Peyer's patch (tissue), 4 donors: ENCODE measurements at regions not wholly inside any gene's neighbourhood (a gene's known extent, or its start where the extent isn't known, plus 50 kb on each side); places are given as distances from the start of the nearest gene placed in this dataset.
"Not testable (repeated sequence)": the region's sequence is repeated elsewhere in the genome, so short reads cannot be mapped to it uniquely, and the experiment has no call there.

Experiments used
- DNase-seq, 3 donors: peaks; one replicate each; pipeline ENCODE4 v3.0.0-alpha.2; 2017 to 2019
- H3K27ac ChIP-seq, 4 donors: fragments of 200-600 bp; sonication (generic); one replicate each; pipeline ENCODE4 v1.5.1; 2016 to 2019
- H3K27me3 ChIP-seq, 2 donors: fragments of 200-600 bp; sonication (generic); one replicate each; pipeline ENCODE4 v1.5.1; 2019
- H3K36me3 ChIP-seq, 3 donors: fragments of 200-600 bp; sonication (generic); one replicate each; pipeline ENCODE4 v1.5.1; 2016 to 2019
- H3K4me1 ChIP-seq, 4 donors: fragments of 200-600 bp; sonication (generic); one replicate each; pipeline ENCODE4 v1.5.1; 2016 to 2019
- H3K4me3 ChIP-seq, 4 donors: fragments of 200-600 bp; sonication (generic); 1 replicate in 3 of 4; 2 replicates in 1 of 4; pipeline ENCODE4 v1.5.1; 2016 to 2019; ENCODE audit warnings: mild to moderate bottlenecking in 1 of 4
- H3K9me3 ChIP-seq, 4 donors: fragments of 200-600 bp; sonication (generic); one replicate each; pipeline ENCODE4 v1.5.1; 2016 to 2019; ENCODE audit warnings: mild to moderate bottlenecking in 1 of 4
- POLR2A ChIP-seq, 2 donors: fragments of 450-650 bp; IDR thresholded peaks; one replicate each; pipeline ENCODE4 v1.5.1; 2017; ENCODE audit warnings: antibody characterized with exemption in 2 of 2, mild to moderate bottlenecking in 2 of 2, moderate library complexity in 2 of 2
- TF ChIP-seq, protein P1 (sequence below), 6 experiments: fragments of 450-650 bp in 4 of 6; fragments of 200-600 bp in 2 of 6; sonication (generic) in 1 of 6; IDR thresholded peaks; one replicate each; pipeline ENCODE4 v1.5.1; 2017 to 2019; ENCODE audit warnings: antibody characterized with exemption in 6 of 6, mild to moderate bottlenecking in 3 of 6, moderate library complexity in 1 of 6

GRCh38 chr7:142522735-142523134, 226.5 kb upstream of the PRSS1 start:
- H3K27ac ChIP-seq, result no peak overlapping the region
- H3K36me3 ChIP-seq, result no peaks in the 10 kb centered on the region
- DNase-seq, result no peak
- H3K9me3 ChIP-seq, result no peaks in the 10 kb centered on the region
- TF ChIP-seq, protein P1, sequence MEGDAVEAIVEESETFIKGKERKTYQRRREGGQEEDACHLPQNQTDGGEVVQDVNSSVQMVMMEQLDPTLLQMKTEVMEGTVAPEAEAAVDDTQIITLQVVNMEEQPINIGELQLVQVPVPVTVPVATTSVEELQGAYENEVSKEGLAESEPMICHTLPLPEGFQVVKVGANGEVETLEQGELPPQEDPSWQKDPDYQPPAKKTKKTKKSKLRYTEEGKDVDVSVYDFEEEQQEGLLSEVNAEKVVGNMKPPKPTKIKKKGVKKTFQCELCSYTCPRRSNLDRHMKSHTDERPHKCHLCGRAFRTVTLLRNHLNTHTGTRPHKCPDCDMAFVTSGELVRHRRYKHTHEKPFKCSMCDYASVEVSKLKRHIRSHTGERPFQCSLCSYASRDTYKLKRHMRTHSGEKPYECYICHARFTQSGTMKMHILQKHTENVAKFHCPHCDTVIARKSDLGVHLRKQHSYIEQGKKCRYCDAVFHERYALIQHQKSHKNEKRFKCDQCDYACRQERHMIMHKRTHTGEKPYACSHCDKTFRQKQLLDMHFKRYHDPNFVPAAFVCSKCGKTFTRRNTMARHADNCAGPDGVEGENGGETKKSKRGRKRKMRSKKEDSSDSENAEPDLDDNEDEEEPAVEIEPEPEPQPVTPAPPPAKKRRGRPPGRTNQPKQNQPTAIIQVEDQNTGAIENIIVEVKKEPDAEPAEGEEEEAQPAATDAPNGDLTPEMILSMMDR (IDR thresholded peaks at IDR 0.05), result no peak
- TF ChIP-seq POLR2A (IDR thresholded peaks at IDR 0.05), result no peak
- H3K27me3 ChIP-seq, result no peaks in the 10 kb centered on the region
- H3K4me3 ChIP-seq, result no peak overlapping the region
- H3K4me1 ChIP-seq, result peaks cover 0 to 11% (median 2%) of the 10 kb centered on the region in 4 donors

GRCh38 chr7:142520885-142521284, 228.4 kb upstream of the PRSS1 start:
- DNase-seq, H3K9me3 ChIP-seq, H3K4me3 ChIP-seq, H3K36me3 ChIP-seq, H3K27me3 ChIP-seq: not testable (repeated sequence)
- Histone ChIP-seq H3K4me1 (peaks cover 0 to 11% (median 2%) of the 10 kb centered on the region in 4 donors), H3K27ac (peak overlapping the region in 1 of 4 donors; percentile 80)
- TF ChIP-seq, protein P1 (IDR thresholded peaks at IDR 0.05), result peak in 2 of 6 experiments; percentile 21 to 24

GRCh38 chr7:142520455-142520854, 228.8 kb upstream of the PRSS1 start:
- DNase-seq, result peak in 1 of 3 donors; percentile 64
- not testable (repeated sequence) for H3K4me3 ChIP-seq, H3K9me3 ChIP-seq, H3K36me3 ChIP-seq, H3K27me3 ChIP-seq
- Histone ChIP-seq H3K4me1 (peaks cover 0 to 11% (median 2%) of the 10 kb centered on the region in 4 donors), H3K27ac (peak overlapping the region in 2 of 4 donors; percentile 47 to 80)

DNA sequence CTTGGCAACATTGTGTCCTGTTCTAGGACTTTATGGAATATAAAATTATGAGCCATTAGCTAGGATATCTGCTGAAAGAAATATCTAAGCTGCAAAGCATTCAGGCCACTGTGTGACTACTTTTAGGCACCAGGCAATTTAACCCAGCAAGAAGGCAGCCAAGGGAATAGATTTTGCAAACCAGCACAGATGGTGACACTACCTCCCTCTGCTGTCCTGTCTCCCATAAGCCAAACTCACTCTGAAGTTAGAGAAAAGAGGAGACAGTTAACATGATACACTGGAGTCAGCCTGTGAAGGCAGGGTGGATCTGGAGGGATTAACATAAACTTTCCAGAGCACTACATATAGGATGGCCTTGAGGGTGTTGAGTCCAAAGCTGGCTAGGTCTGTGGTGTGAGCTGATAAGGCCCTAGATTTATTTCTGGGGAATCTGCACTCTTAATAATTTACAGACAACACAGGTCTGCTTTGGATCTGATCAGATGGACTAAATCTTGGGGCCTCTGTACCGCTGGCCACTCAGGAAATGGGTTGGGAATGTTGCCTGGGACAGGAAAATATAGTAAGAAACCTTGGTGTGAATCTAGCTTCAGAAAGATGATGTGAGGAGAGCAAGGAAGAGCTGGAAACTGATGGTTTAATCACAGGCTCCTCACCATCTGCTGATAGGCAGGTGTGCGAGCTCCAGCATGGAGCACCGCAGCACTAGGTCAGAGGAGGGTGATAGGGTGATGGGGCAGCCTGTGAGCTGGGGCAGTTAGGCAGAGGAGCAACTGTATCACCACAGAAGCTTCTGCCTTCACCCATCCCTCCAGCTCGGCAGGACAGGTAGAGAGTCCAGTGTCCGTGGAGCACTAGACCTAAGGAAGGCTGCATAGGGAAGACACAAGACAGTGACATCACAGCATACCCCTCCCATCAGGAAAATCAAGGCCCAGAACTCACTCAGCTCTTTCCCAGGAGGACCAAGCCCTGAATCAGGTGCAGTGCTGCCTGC, 229.9 kb upstream of the PRSS1 start:
- no peak overlapping the region for H3K4me3 ChIP-seq
- peak overlapping the region in 2 of 4 donors; percentile 47 to 80 for H3K27ac ChIP-seq

DNA sequence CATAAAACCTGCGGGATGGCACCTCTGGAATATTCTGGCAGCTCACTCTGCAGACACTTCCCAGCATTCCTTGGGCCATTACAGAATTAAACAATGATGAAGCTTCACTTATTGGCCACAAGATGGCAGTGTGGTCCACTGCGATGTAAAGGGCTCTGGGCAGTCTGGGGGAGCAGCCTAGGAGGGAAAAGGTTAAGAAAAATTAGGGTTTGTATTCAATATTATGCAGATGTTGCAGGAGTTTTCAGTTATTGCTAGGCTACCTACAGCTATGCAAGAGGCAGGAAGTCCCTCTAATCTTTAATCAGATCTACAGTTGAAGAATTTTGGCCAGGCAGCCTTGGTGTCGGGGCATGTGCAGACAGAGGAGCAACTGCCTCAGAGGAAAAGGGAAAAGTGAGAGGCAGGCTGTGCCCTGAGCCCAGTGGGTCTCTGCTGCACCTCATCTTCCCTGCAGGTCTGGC, 233.2 kb upstream of the PRSS1 start:
- DNase-seq, result peak in 2 of 3 donors; percentile 18 to 74
- no peak overlapping the region for H3K27ac ChIP-seq

More for the DNA sequence above, 229.9 kb upstream of the PRSS1 start:
- Histone ChIP-seq H3K36me3 (no peaks in the 10 kb centered on the region), H3K4me1 (peaks cover 0 to 11% (median 2%) of the 10 kb centered on the region in 4 donors), H3K9me3 (no peaks in the 10 kb centered on the region), H3K27me3 (no peaks in the 10 kb centered on the region)
- TF ChIP-seq, protein P1 (IDR thresholded peaks at IDR 0.05), result peak in 1 of 6 experiments; percentile 13
- no peak for TF ChIP-seq POLR2A (IDR thresholded peaks at IDR 0.05)
- no peak for DNase-seq

GRCh38 chr7:142514716-142515115, 234.6 kb upstream of the PRSS1 start:
- H3K4me3 ChIP-seq, H3K9me3 ChIP-seq, H3K27ac ChIP-seq, DNase-seq, H3K36me3 ChIP-seq, H3K4me1 ChIP-seq, H3K27me3 ChIP-seq: not testable (repeated sequence)

More for the DNA sequence above, 233.2 kb upstream of the PRSS1 start:
- Histone ChIP-seq H3K9me3 (no peaks in the 10 kb centered on the region), H3K4me3 (no peak overlapping the region), H3K4me1 (peaks cover 0 to 11% (median 2%) of the 10 kb centered on the region in 4 donors), H3K27me3 (no peaks in the 10 kb centered on the region), H3K36me3 (no peaks in the 10 kb centered on the region)
- TF ChIP-seq POLR2A (IDR thresholded peaks at IDR 0.05), result no peak
- TF ChIP-seq, protein P1 (IDR thresholded peaks at IDR 0.05), result peak; percentile 27 to 89 (median 74)
